ENCODE measurements at regions not wholly inside any gene's neighbourhood (a gene's known extent, or its start where the extent isn't known, plus 50 kb on each side); places are given as distances from the start of the nearest gene placed in this dataset.
"Not testable (repeated sequence)": the region's sequence is repeated elsewhere in the genome, so short reads cannot be mapped to it uniquely, and the experiment has no call there.

DNA sequence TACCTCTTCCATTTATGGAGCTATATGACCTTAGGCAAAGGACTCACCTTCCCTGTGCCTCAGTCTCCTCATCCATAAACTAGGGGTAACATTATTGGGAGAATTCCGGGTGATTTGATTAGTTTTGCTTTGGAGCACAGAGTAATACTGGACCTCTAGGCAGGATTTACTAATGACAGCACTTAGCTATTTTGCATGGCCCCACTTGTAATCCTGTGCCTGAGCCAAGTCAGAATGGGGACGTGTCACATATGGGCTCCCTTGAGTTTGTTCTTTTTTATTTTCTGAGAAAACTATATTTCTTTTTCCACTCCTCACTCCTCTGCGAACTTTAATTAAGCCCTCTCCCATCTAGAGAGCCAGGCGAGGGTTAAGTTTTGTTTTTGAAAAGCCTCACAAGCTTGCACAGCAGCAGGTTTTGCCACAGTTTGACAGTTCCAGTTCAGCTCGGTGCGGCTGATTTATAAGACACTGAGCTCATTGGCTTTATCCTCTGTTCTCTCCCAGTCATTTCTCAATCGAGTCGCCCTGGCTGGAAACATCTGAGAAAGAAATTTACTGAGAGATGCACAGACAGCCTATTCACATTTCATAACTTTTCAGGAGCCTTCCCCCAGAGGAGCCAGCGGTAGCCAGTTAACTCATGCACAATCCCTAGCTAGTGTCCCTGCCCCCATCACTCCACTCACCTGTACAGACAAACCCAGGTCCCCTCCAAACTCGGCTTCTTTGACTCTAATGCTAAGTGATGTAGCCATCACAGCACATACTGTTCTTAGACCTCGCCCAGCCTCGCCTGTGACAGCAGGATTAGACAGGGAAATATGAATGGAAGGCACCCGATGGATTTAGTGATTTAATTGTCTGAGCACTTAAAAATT is 441.9 kb upstream of the NPVF start:
- no peak for ATAC-seq

DNA sequence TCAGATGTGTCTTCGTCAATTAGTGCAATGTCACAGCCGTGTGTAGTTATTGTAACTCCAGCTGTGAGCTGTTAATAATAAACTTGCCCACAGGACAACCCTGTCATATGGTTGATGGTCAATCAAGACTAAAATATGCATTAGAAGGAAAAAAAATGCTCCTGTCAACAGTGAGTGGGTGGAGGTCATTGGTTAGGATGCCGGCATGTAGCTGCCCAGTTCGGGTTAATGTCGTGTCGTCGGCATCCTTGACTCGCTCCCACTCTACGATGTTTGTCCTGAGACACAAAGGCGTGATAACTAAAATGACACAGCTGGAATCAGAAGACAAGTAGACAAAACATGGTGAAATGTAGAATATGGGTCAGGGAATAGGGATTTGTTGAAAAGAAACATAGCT is 442.8 kb upstream of the NPVF start:
- DNase-seq (no peak), ATAC-seq (no peak)

More for the DNA sequence above, 441.9 kb upstream of the NPVF start:
- DNase-seq: no peak

DNA sequence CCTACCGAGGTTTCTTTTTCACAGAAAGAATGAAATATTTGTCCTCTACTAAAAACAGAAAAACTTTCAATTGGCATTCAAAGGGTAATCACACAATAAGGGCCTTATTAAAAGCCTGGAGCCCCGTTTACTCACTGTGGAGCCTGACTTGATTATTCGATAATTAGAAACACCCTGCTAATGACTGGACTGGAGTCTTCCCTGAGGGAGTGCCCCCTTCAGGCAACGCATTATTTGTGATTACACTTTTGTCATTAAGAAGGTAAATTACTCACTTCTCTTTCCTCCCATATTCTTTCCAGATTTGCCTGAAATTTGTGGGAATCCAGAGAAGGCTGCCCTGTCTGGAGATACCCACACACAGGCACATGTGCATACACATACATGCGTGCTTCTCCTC is 444.2 kb upstream of the NPVF start:
- DNase-seq (no peak), ATAC-seq (no peak)

DNA sequence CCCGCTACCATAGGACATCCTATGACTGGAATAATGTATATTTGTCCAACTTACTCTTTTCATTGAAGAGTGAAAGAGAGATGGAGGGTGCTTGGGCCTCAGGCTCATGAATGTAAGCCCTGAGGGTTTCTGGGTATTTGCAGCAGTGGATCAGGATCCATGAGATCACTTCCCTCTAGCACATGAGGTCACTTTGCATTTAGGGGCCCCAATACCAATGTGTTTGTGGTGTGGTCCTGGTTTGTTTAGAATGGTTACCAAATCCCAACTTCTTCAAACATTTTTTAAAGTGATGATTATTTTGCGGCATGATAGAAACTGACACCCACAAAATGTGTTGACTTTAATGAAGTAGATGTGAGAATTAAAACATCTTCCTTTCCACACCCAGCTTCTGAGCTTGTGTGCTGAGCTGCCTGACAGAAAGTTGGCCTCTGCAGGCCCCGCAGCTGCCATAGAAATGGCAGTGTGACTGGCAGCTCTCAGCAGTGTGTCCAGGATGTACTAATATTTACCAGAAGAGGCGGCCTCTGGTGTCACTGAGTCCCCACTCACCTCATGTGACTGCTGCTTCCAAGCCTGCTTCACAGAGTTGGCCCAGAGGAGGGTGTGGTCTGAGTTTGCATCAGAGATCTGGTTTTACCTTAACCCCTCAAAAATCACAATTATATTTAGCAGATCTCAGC is 447.6 kb upstream of the NPVF start:
- ATAC-seq (no peak), DNase-seq (no peak)

DNA sequence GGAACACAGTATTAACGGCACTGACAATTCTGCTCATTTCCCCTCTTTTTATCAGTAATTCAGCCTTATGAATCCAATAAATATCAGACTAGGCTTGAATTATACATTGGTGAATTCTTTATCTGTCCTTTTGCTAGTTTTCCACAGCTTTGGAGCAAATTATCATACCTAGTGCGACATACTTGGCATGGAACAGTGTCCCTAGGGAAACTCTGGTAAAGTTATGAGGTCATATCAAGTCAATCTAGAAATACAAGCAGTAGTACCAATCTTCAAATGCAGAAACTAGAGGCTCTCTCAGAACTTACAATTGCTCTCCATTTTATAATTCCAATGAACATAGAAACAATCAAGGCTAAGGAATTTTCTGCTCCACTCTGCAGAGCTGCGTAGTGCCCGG is 449.3 kb upstream of the NPVF start:
- no peak for ATAC-seq
- no peak for DNase-seq

DNA sequence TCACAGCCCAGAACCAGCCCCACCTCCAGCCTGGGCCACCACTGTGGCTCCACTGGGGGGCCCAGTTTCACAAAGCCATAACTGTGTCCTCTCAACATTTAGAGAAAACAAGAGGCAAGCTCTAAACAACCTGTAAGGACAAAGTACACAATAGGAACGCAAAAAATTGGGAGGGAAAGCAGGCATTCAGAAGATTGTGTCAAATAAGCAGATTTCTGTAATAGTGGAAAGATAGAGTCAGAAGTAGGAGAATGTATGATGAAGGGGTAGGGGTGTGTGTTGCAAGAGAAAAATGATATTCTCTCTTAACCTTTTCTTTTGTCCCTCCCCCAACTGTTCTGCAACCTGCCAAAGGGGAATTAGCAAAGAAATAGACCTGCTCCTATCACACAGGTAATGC is 449.9 kb upstream of the NPVF start:
- DNase-seq (no peak), ATAC-seq (no peak)

DNA sequence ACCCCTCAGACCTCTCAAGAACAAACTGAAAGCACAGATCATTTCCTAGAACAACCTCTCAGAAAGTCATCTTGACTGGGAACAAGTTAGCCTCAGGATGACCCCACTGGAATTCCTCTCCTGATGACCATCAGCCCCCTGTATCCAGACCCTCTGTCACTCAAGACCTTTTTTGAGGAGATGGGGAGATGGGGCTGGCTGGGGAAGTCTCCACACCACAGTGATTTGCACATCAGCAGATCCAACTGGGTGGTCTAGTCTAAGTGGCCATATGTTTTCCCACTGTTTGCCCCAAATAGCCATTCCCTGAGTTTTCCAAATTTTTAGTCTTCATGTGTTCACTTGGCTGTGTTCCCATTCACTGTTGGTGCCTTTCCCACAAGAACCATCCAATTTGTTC is 452.4 kb upstream of the NPVF start:
- ATAC-seq (no peak), DNase-seq (no peak)

DNA sequence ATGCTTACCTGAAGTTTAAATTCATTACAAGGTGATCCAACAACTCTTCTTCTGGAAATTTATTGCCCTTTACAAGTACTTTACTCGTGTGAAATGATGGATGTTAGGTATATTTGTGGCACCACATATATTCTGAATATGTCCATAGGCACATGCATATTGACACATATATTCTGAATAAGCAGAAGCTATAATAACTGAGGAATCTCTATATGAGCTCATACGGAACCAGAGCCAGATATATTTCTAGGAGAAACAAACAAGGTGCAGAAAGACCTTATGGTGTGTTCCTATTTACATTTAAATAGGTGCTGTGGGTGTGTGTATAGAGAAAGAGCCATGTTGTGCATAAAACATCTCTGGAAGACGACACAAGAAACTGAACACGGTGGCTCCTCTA is 456.1 kb upstream of the NPVF start:
- ATAC-seq (no peak), DNase-seq (no peak)

DNA sequence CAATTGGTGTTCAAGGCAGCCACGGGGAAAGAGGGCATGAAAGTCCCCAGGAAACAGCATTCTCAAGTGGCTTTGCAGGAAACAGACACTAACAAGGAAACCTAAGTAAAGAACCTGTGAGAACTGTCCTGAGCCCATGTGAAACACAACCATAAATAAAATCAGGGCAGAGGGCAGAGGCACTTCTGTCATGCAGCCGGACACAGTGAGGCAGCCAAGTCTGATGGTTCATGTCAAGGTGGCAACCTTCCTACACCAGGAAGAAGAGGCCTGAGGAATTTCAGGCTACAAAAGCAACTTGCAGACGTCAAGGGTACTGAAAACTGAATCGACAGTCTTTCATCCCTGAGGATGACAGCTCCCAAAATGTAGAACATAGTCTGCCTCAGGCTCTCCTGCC is 458.2 kb upstream of the NPVF start:
- DNase-seq (no peak), ATAC-seq (no peak)

DNA sequence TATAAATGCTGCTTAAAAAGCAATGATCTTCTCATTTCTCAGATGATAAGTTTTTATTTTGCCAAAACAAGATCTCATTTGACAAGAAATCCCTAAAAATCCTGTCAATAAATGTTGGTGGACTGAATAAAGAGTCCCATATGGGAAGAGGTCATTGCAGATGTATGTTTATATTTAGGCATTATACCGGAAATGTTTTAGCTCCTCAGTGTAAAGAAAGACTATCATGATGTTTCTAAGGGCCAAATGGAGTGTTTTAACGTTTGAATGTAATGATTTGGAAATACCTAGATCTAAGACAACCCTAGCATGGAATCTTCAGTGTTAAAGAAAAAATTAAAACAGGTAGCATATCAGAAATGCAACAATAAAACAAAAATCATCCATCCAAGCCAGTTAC is 457.8 kb upstream of the NFE2L3 start:
- DNase-seq: no peak
- no peak for ATAC-seq

DNA sequence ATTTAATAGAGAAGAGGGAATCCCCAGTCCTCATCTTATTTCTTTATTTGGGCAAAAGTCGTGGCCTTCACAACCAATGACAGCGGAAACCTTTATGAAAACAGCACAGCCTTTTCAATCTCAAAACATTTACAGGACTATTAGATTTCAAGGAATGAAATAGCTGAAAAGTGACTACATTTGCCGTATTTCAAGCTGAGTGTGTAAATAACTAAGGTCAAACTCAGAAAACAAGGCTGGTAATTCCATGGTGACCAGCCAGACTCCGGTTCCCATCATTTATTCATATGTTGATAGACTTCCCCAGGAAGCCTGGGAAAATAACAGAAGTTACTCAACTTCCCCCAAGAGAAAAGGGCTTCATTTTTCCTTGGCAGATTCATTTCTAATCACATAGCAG is 457.3 kb upstream of the NFE2L3 start:
- ATAC-seq (no peak), DNase-seq (no peak)

DNA sequence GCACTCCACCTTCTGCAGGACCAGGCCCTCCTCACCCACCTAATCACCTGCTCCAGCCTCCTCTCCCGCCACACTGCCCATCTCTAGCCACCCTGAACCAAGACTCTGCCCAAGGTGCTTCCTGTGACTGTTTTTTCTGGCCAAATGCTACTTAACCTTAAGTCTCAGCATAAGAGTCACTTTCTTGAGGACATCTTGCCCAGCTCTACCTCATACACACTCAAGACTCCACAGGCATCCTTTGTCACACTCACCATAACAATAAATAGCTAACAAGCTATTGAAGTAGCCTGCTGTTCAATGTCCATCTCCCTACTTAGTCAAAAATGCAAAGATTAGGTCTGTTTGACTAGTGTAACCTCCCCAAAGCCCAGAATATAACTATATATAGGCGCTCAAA is 455.4 kb upstream of the NFE2L3 start:
- DNase-seq: no peak
- ATAC-seq: no peak

DNA sequence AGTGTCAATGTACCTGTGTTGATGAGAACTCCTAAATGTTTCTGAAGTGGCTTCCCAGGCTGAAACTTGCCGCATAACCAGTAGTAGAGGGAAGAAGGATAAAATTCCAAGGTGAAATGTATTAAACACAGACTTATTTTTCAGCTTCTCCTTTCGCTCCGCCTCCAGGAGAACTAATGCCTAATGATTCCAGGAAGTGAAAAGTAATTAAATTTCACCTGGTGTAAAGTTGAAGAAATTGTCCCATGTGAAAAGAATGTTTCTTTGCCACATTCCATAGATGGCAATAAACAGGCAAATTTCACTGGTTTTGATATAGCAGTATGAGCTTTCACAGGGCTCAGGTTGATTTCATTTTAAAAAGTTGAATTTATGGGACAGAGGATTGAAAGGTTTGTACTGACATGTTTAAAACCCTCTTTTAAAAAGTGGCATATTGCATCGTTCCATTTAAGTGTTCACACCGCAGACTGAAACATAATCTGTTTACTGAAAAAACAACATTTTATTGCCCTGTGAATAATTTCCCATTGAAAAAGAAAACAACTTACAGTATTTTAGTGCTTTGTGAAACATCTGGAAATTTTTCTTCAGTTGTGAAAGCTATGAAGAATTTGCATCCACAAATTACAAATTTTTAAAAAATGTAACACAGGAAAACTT is 453.4 kb upstream of the NFE2L3 start:
- ATAC-seq: no peak
- no peak for DNase-seq

DNA sequence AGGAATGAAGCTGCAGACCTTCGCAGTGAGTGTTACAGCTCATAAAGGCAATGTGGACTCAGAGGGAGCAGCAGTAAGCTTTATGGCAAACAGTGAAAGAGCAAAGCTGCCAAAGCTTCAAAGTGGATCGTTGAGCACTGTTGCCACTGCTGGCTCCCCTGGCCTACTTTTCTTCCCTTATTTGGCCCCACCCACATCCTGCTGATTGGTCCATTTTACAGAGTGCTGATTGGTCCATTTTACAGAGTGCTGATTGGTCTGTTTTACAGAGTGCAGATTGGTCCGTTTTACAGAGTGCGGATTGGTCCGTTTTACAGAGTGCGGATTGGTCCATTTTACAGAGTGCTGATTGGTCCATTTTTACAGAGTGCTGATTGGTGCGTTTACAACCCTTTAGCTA is 451.9 kb upstream of the NFE2L3 start:
- ATAC-seq: not testable (repeated sequence)

DNA sequence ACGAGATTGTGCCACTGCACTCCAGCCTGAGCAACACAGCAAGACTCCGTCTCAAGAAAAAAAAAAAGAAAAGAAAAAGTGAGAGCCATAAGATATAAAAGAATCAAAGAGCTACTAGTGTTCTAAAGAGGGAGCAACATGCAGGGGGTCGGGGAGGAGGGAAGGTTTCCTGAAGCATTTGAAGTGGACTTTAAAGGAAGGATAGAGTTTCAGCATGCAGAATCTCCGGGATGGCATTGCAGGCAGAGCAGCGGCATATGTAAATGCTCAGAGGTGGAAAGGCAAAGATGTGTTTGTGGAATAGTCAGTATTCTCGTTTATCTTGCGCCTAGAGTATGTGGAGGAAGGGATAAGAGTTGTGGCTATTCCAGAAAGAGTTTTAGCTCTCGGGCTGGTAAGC is 447.6 kb upstream of the NFE2L3 start:
- ATAC-seq: no peak

More for the DNA sequence above, 451.9 kb upstream of the NFE2L3 start:
- not testable (repeated sequence) for DNase-seq

DNA sequence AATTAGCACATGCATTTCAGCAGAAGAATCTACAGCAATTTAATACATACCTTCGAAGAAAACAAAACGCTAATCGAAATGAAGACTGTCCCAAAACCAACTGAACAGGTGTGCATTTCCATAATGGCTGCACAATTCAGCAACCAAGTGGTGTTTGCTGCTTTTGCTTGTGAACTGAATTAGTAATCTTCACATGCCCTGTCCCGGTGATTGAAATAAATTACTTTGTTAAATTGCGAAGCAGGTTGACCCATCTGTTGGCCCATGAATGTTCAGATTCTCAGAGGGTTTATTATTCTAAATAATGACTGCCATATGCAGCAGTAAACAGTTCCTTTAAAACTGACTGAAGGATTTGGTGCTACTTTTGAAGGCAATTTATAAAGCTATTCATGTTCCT is 445.2 kb upstream of the NFE2L3 start:
- no peak for ATAC-seq
- no peak for DNase-seq

More for the DNA sequence above, 447.6 kb upstream of the NFE2L3 start:
- no peak for DNase-seq

DNA sequence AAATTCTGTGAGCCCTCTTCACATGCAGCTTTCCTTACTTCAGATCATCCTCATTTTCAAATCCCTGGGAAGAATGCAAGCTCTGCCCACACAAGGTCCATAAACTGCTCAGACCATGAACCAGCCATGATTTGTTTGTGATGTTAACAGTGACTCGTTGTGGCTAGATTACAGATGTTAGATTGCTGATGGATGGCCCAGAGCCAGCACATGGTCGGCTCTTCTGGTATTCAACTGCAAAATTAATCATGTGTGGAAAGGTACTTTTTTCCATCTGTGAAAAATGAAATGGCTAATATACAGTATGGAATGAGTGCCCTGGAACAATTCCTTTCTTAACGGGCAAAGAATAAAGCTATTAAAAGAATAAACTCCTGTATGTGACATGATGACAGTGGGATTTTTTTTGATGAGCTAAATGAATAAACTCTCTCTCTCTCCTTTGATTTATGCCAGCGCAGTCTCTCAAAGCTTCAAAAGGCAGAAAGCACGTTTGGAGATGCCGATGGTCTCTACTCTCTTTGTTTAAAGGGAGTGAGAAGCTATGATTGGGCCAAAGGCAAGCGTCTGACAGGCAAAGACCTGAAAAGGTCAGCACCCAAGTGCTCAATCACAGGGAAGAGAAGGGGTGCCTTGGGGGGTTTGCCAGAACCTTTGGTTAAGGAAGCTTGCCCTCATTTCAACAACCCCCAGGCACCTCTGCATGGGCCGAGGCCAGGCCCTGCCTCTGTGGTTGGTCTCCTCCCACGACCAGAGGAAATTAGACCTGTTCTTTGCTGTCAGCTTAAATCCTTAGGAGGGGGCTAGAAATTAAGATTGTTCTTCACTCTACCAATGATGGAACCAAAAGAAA is 444.0 kb upstream of the NFE2L3 start:
- DNase-seq (no peak), ATAC-seq (no peak)

DNA sequence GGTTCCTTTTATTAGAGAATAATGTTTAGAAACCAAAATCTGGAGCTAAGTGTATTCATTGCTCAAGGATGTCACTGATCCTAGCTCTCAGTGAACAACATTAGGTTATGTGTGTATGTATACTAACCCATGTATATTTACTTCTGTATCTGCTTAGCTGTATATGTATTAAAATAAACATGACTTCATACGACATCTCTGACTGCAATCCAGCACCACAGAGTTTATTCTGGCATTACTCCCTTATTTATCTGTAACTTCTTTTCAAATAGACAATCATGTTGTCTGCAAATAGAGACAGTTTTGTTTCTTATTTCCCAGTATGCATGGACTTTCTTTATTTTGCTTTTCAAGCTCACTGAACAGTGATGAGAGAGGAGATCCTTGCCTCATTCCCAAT is 441.0 kb upstream of the NFE2L3 start:
- no peak for DNase-seq

DNA sequence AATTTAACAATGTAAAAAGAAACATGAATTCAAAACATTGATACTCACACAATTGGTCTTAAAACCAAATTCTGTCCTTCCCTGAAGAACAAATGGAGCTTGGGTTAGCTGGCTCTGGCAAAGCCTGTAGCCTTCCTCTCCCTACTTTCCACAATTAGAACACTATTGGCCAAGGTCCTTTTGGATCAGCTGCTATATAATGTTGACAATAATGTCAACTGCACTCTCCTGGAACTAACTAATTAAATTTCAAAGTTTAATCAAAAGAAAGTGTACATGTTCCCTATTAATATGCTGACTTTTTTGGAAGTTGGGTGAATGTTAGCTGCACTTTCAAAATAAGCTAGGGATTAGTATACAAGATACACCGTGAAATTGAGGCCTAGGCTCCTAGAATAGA is 440.1 kb upstream of the NFE2L3 start:
- ATAC-seq (no peak), DNase-seq (no peak)

More for the DNA sequence above, 441.0 kb upstream of the NFE2L3 start:
- no peak for ATAC-seq

DNA sequence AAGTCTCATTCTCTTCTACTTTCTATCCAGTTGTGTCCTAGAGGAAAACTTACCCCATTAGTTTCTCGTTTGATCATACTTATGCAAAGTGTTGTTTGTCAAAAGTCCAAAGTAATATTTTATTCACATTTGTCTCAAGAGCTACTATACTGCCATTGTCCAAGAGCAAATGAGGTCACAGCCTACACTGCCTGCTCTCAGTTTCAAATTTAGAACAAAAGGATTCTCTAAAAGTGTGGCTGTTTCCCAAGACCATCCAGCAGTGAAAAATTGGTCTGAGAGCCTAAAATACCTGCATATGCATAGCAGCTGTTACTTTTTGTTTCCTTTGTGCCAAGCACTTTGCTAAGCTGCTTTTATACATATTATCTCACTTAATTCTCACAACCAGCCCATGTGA is 439.5 kb upstream of the NFE2L3 start:
- no peak for DNase-seq
- ATAC-seq: no peak

DNA sequence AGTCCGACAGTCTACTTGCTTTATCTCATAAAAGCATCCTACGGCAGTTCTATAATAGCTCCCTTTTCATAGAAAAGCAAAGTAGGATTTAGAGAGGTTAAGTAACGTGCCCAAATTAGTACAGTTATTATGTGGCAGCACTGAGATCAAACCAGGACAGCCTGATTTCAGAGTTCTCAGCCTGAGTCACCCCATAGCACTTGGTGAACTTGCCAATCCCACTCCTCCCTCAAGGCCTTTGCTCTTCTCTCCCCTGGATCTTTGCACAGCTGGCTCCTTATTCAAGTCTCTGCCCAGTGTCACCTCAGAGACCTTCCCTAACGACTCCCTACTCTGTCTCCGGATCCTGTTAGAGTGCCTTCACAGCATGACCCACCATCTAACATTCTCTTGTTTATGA is 438.0 kb upstream of the NFE2L3 start:
- no peak for ATAC-seq

DNA sequence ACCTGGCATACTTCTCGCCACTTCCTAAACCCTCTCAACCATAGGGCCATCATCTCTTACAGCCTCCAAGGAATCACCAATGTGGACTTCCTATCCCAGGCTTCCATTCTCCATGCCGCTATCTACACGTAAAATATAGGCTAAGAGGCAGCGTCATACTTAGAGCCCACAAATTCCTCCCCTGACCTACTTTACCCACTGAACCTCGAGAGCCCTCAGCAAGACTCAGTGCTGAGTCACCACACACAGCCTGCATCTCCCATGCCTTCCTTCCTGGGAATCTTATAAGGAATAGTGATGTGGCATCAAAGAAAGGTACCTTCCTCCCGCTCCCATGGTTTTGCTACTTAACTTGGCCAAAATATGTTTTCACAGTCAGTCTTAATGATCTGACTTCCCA is 435.6 kb upstream of the NFE2L3 start:
- ATAC-seq: no peak

More for the DNA sequence above, 438.0 kb upstream of the NFE2L3 start:
- no peak for DNase-seq

More for the DNA sequence above, 435.6 kb upstream of the NFE2L3 start:
- DNase-seq: no peak
